ENCODE measurements at regions not wholly inside any gene's neighbourhood (a gene's known extent, or its start where the extent isn't known, plus 50 kb on each side); places are given as distances from the start of the nearest gene placed in this dataset.

DNA sequence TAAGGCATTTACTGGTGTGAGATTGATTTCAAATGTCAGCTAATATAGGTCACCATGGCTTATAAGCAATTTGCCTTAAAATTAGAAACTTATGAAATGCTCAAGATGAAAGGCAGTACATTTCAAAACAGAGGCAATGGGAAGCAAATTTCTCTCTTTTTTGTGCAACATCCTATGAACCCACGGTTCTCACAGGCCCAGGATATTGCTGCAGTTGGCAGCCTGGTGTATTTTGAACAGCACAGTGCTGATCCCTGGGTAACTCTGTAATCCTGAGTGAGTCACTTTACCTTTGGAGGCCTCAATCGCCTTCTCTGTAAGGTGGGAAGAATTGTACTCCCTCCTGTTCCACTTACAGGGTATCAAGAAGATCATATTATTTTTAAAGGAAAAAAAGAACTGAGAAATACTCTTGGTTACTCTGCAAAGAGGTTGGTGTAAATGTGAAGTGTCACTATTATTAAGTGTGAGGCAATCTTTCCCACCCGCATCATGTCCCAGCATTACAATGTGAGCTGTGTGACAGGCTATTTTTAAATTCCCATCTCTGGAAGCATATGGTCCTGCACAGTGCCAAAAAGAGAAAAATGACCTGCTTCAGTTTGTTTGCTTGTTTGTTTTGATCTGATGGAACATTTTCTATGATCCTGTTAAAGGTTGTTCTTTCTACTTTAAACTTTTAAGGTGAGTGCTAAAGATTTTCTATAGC lies 190.1 kb upstream of the LPP start:
- DNase-seq (no peak), ATAC-seq (ENCODE audit: low read depth) (no peak)
- Histone ChIP-seq H3K9me3 (ENCODE audit: control insufficient read depth, insufficient read depth, low read length) (no peaks in the 10 kb centered on the region), H3K4ac (ENCODE audit: low read depth, low read length) (no peak overlapping the region), H3K14ac (replicated peaks; ENCODE audit: low read depth, low read length) (no peak overlapping the region), H3K18ac (ENCODE audit: low read depth, low read length) (no peak overlapping the region), H3K27ac (ENCODE audit: insufficient read depth, low read length) (no peak overlapping the region), H3K79me1 (ENCODE audit: low read depth in 1 of 2, low read length in 2 of 2) (no peaks in the 10 kb centered on the region), H2AFZ (replicated peaks; ENCODE audit: low read length, poor library complexity) (no peak overlapping the region), H2AK9ac (replicated peaks; ENCODE audit: low read depth, low read length, poor library complexity) (no peak overlapping the region), H2BK120ac (ENCODE audit: low read depth, low read length) (no peak overlapping the region), H3K4me2 (ENCODE audit: low read depth, low read length) (no peak overlapping the region), H4K20me1 (ENCODE audit: insufficient read depth, low read length) (no peaks in the 10 kb centered on the region), H4K8ac (ENCODE audit: low read depth in 2 of 2, low read length in 2 of 2) (no peak overlapping the region), H3K9ac (ENCODE audit: low read depth, low read length) (no peak overlapping the region), H3K9me1 (ENCODE audit: insufficient read depth, low read length) (no peaks in the 10 kb centered on the region), H3K36me3 (ENCODE audit: control insufficient read depth, insufficient read depth, low read length) (no peaks in the 10 kb centered on the region), H3K4me3 (ENCODE audit: insufficient read depth, low read depth, low read length) (no peak overlapping the region), H2AK5ac (ENCODE audit: low read depth, low read length) (no peak overlapping the region), H4K5ac (ENCODE audit: low read depth, low read length) (no peak overlapping the region), H2BK15ac (ENCODE audit: low read depth, low read length) (no peak overlapping the region), H3K4me1 (ENCODE audit: control insufficient read depth, insufficient read depth, low read length) (0 out of 2 replicates have a peak, but pooled peaks cover 2% of the 10 kb centered on the region), H4K91ac (ENCODE audit: insufficient read depth, low read depth, low read length) (no peak overlapping the region), H2BK5ac (ENCODE audit: low read depth, low read length, poor library complexity, severe bottlenecking) (no peak overlapping the region), H3K23ac (ENCODE audit: low read depth, low read length) (no peak overlapping the region), H2BK20ac (ENCODE audit: low read depth, low read length) (no peak overlapping the region), H3K27me3 (ENCODE audit: control insufficient read depth, insufficient read depth, low read length) (peaks cover 10% of the 10 kb centered on the region), H3K56ac (ENCODE audit: extremely low read depth, insufficient read depth, low read length) (no peak overlapping the region)
- POLR2A ChIA-PET (ENCODE audit: unreplicated experiment) = interaction anchor here (0.6 kb wide), 1 partner anchor 190 kb away, joined by 8 read pairs; no protein-coding TSS in a partner anchor
- CTCF ChIA-PET = no interaction called here
- 100% methylated on average over 1 of the region's 3 CpGs; no CpG with 5 or more reads in 1 of the 2 experiments for WGBS, 2 experiments (ENCODE audit: extremely low coverage in 2 of 2, insufficient read length in 1 of 2)
- dilution Hi-C loops (cut with HindIII; ENCODE audit: low sequenced_read_pairs, unreplicated experiment) = no loop called here
- intact Hi-C loops (cut with micrococcal nuclease) = no loop called here
- TF ChIP-seq RCOR1 (IDR thresholded peaks at IDR 0.05; ENCODE audit: insufficient replicate concordance, low read length) (no peak), MAFK (IDR thresholded peaks at IDR 0.05; ENCODE audit: low read depth, low read length) (no peak), MAZ (IDR thresholded peaks at IDR 0.05; ENCODE audit: borderline replicate concordance, low read depth, low read length) (no peak), FOS (IDR thresholded peaks at IDR 0.05; ENCODE audit: low read depth, low read length) (no peak), CTCF (conservative IDR thresholded peaks at IDR 0.05; ENCODE audit: low read depth, low read length) (no peak), CHD1 (IDR thresholded peaks at IDR 0.05; ENCODE audit: low read depth, low read length) (no peak), BHLHE40 (IDR thresholded peaks at IDR 0.05; ENCODE audit: low read depth, low read length) (no peak), SMC3 (IDR thresholded peaks at IDR 0.05; ENCODE audit: low read depth, low read length) (no peak), MXI1 (IDR thresholded peaks at IDR 0.05; ENCODE audit: borderline replicate concordance, low read depth, low read length) (no peak), NFE2L2 (IDR thresholded peaks at IDR 0.05; ENCODE audit: low read depth, low read length) (no peak), RAD21 (IDR thresholded peaks at IDR 0.05; ENCODE audit: low read length) (no peak), ELK1 (IDR thresholded peaks at IDR 0.05; ENCODE audit: borderline replicate concordance, low read depth, low read length) (no peak), CEBPB (IDR thresholded peaks at IDR 0.05; ENCODE audit: low read depth, low read length) (no peak), POLR2A (IDR thresholded peaks at IDR 0.05; ENCODE audit: low read depth, low read length) (no peak), RFX5 (IDR thresholded peaks at IDR 0.05; ENCODE audit: low read depth, low read length) (no peak)
- TF ChIP-seq, protein P1, sequence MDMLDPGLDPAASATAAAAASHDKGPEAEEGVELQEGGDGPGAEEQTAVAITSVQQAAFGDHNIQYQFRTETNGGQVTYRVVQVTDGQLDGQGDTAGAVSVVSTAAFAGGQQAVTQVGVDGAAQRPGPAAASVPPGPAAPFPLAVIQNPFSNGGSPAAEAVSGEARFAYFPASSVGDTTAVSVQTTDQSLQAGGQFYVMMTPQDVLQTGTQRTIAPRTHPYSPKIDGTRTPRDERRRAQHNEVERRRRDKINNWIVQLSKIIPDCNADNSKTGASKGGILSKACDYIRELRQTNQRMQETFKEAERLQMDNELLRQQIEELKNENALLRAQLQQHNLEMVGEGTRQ (IDR thresholded peaks at IDR 0.05; ENCODE audit: low read depth, low read length) = no peak
- in situ Hi-C loops (cut with MboI; ENCODE audit: low sequenced_read_pairs) = no loop called here
- no TSS peak for BruUV-seq (replicated peaks)

Data from IMR-90 (cell line).